ENCODE measurements at regions not wholly inside any gene's neighbourhood (a gene's known extent, or its start where the extent isn't known, plus 50 kb on each side); places are given as distances from the start of the nearest gene placed in this dataset.

- Histone ChIP-seq H3K4me2 (ENCODE audit: insufficient read depth, low read length) (no peak overlapping the region), H3K9ac (ENCODE audit: insufficient read depth in 1 of 2, low read depth in 2 of 2, low read length in 2 of 2) (no peak overlapping the region), H3K9me3 (replicated peaks; ENCODE audit: control insufficient read depth, insufficient read depth, low read depth, low read length) (no peaks in the 10 kb centered on the region), H3K36me3 (ENCODE audit: control insufficient read depth, insufficient read depth, low read length) (no peaks in the 10 kb centered on the region), H3K79me2 (ENCODE audit: control insufficient read depth, insufficient read depth, low read length) (no peaks in the 10 kb centered on the region), H3K4me3 (no peak overlapping the region), H3K9me1 (ENCODE audit: control insufficient read depth, insufficient read depth, low read length) (no peaks in the 10 kb centered on the region), H3K4me1 (replicated peaks in 1 of 2; ENCODE audit: control insufficient read depth in 2 of 2, insufficient read depth in 2 of 2, low read length in 2 of 2) (no peaks in the 10 kb centered on the region), H4K20me1 (replicated peaks; ENCODE audit: control insufficient read depth, insufficient read depth, low read length) (no peaks in the 10 kb centered on the region; the same call in 1 of the 2 replicates), H3K27ac (ENCODE audit: extremely low read depth, low read depth, low read length) (no peak overlapping the region), H3K27me3 (ENCODE audit: control insufficient read depth in 2 of 2, insufficient read depth in 2 of 2, low read length in 2 of 2) (no peaks in the 10 kb centered on the region; a peak in 1 of 5 replicates), H2AFZ (ENCODE audit: low read depth, low read length) (no peak overlapping the region)
- DNase-seq (ENCODE audit: extremely low read depth in 1 of 4, low spot score in 3 of 4), result no peak
- WGBS (ENCODE audit: insufficient coverage, low coverage, missing lambda C conversion rate), result 0% methylated on average over 2 of the region's 2 CpGs
- no peak for FAIRE-seq
- TF ChIP-seq KDM2B (CRISPR knock-in tag; IDR thresholded peaks at IDR 0.05) (no peak), HNRNPLL (IDR thresholded peaks at IDR 0.05; ENCODE audit: low read depth, low read length, poor library complexity, severe bottlenecking) (no peak)
- no TSS peak for BruUV-seq (replicated peaks)
- POLR2A ChIA-PET, result interaction anchor here (0.8 kb wide), 1 partner anchor 69 kb away, joined by 3 read pairs; no protein-coding TSS in a partner anchor
- in situ Hi-C loops (cut with MboI), result no loop called here
- CTCF ChIA-PET (ENCODE audit: low intra/inter-chr PET ratio), result no interaction called here
- no peak for ATAC-seq
- intact Hi-C loops (cut with micrococcal nuclease), result no loop called here
These were observed 76.0 kb downstream of the FH start for GRCh38 chr1:241443561-241443960.

- no peak overlapping the region for H3K27ac ChIP-seq (ENCODE audit: extremely low read depth, low read depth, low read length)
- TF ChIP-seq ZNF263 (CRISPR knock-in tag; IDR thresholded peaks at IDR 0.05; ENCODE audit: borderline replicate concordance) (no peak), THRAP3 (IDR thresholded peaks at IDR 0.05; ENCODE audit: borderline replicate concordance) (no peak), ZNF165 (CRISPR knock-in tag; IDR thresholded peaks at IDR 0.05; ENCODE audit: borderline replicate concordance) (no peak), ZNF589 (CRISPR knock-in tag; IDR thresholded peaks at IDR 0.05; ENCODE audit: low read depth) (no peak), ETS2 (tag; IDR thresholded peaks at IDR 0.05; ENCODE audit: borderline replicate concordance, poor library complexity, severe bottlenecking) (no peak), ZFP91 (CRISPR knock-in tag; IDR thresholded peaks at IDR 0.05) (no peak), NCOA4 (IDR thresholded peaks at IDR 0.05; ENCODE audit: partially characterized antibody) (no peak), CBX1 (IDR thresholded peaks at IDR 0.05; ENCODE audit: low read depth) (no peak), CHD4 (IDR thresholded peaks at IDR 0.05; ENCODE audit: insufficient read depth, insufficient replicate concordance, low read depth, low read length, poor library complexity, severe bottlenecking) (no peak), ZKSCAN8 (CRISPR knock-in tag; IDR thresholded peaks at IDR 0.05) (no peak), EHMT2 (IDR thresholded peaks at IDR 0.05) (no peak), HOXB6 (CRISPR knock-in tag; IDR thresholded peaks at IDR 0.05; ENCODE audit: borderline replicate concordance) (no peak), NEUROD1 (IDR thresholded peaks at IDR 0.05; ENCODE audit: borderline replicate concordance, low read depth, low read length, partially characterized antibody) (no peak), ZKSCAN3 (CRISPR knock-in tag; IDR thresholded peaks at IDR 0.05) (no peak), BMI1 (IDR thresholded peaks at IDR 0.05; ENCODE audit: low read length) (no peak)
- no peaks in the 10 kb centered on the region for H3K9me1 ChIP-seq (ENCODE audit: control insufficient read depth, insufficient read depth, low read length)
- H3K4me1 ChIP-seq (replicated peaks in 1 of 2; ENCODE audit: control insufficient read depth in 2 of 2, insufficient read depth in 2 of 2, low read length in 2 of 2), result no peaks in the 10 kb centered on the region; a peak in 1 of 5 replicates
- intact Hi-C loops (cut with micrococcal nuclease) (no loop called here), in situ Hi-C loops (cut with MboI) (no loop called here)
- no peaks in the 10 kb centered on the region; a peak in 1 of 5 replicates for H3K27me3 ChIP-seq (ENCODE audit: control insufficient read depth in 2 of 2, insufficient read depth in 2 of 2, low read length in 2 of 2)
- H3K79me2 ChIP-seq (ENCODE audit: control insufficient read depth, insufficient read depth, low read length), result no peaks in the 10 kb centered on the region
- H4K20me1 ChIP-seq (replicated peaks; ENCODE audit: control insufficient read depth, insufficient read depth, low read length), result no peaks in the 10 kb centered on the region; the same call in 1 of the 2 replicates
- H2AFZ ChIP-seq (ENCODE audit: low read depth, low read length), result no peak overlapping the region
- H3K9me3 ChIP-seq (replicated peaks; ENCODE audit: control insufficient read depth, insufficient read depth, low read depth, low read length), result no peaks in the 10 kb centered on the region
- no peaks in the 10 kb centered on the region for H3K36me3 ChIP-seq (ENCODE audit: control insufficient read depth, insufficient read depth, low read length)
- ATAC-seq (no peak), FAIRE-seq (no peak), DNase-seq (ENCODE audit: extremely low read depth in 1 of 4, low spot score in 3 of 4) (no peak)
- H3K9ac ChIP-seq (ENCODE audit: insufficient read depth in 1 of 2, low read depth in 2 of 2, low read length in 2 of 2), result no peak overlapping the region
- 0% methylated on average over 4 of the region's 4 CpGs for WGBS (ENCODE audit: insufficient coverage, low coverage, missing lambda C conversion rate)
- ChIA-PET CTCF (ENCODE audit: low intra/inter-chr PET ratio) (no interaction called here), POLR2A (no interaction called here)
- no peak overlapping the region for H3K4me2 ChIP-seq (ENCODE audit: insufficient read depth, low read length)
- no peak overlapping the region for H3K4me3 ChIP-seq
- no TSS peak for BruUV-seq (replicated peaks)
These were observed 76.9 kb downstream of the FH start for GRCh38 chr1:241442686-241443085.

All from K562 (cell line).